ENCODE measurements at regions not wholly inside any gene's neighbourhood (a gene's known extent, or its start where the extent isn't known, plus 50 kb on each side); places are given as distances from the start of the nearest gene placed in this dataset.

- TF ChIP-seq POLR2AphosphoS5 (IDR thresholded peaks at IDR 0.05; ENCODE audit: low read depth, low read length) (no peak), REST (IDR thresholded peaks at IDR 0.05; ENCODE audit: low read depth, low read length) (no peak), CTCF (IDR thresholded peaks at IDR 0.05) (no peak), MAX (IDR thresholded peaks at IDR 0.05; ENCODE audit: low read depth) (no peak), CHD2 (IDR thresholded peaks at IDR 0.05; ENCODE audit: low read length, partially characterized antibody) (no peak), EP300 (IDR thresholded peaks at IDR 0.05; ENCODE audit: borderline replicate concordance in 1 of 2, low read depth in 1 of 2, low read length in 1 of 2) (no peak), USF1 (IDR thresholded peaks at IDR 0.05; ENCODE audit: borderline replicate concordance, low read depth) (no peak)
Observed at GRCh38 chr6:115814907-115815306, 245.8 kb downstream of the FRK start.

Measured in SK-N-SH (cell line).